ENCODE measurements at regions not wholly inside any gene's neighbourhood (a gene's known extent, or its start where the extent isn't known, plus 50 kb on each side); places are given as distances from the start of the nearest gene placed in this dataset.

DNA sequence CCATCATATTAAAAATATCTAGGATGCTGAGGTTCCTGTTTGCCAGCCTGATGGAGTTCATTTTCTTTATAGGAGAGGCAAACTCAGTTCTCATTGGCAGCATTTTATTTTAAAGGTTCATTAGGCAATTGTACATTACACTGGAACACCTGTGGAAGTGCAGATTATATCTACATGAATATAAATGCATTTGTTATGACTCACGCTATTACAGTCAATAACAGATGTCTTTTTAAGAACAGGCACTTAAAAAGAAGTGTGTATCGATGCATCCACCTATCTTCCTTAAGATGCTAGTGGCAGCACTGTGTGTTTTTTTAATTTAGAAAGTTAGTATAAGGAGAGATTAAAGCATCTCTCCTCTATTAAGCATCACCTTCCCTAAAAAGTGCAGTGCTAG lies 276.5 kb downstream of the PRDM2 start:
- DNase-seq, result no peak

DNA sequence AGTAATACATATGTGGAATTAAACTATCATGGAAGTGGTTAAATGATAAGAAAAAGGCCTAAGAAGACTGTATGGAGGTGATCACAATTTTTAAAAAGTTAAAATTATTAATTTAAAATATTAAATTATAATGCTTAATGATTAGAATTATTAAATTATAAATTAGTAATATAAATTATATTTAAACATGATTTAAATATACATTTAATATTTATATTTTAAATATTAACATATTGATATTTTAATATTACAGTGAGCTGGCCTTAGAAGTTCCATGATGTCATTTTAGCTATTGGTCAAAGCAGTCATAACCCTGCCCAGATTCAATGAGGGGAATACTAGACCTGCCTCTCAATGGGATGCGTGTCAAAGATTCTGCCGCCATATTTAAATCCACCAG lies 281.2 kb downstream of the PRDM2 start:
- no peak for DNase-seq

DNA sequence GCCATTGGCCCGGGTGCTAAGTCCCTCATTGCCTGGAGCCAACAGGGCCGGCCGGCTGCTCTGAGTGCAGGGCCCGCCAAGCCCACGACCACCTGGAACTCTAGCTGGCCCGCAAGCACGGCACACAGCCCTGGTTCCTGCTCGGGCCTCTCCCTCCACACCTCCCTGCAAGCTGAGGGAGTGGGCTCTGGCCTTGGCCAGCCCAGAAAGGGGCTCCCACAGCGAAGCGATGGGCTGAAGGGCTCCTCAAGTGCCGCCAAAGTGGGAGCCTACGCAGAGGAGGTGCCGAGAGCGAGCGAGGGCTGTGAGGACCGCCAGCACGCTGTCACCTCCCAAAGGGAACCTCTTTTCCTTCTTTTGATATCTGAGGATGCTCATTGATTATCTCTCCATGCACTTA lies 283.4 kb downstream of the PRDM2 start:
- DNase-seq, result no peak

DNA sequence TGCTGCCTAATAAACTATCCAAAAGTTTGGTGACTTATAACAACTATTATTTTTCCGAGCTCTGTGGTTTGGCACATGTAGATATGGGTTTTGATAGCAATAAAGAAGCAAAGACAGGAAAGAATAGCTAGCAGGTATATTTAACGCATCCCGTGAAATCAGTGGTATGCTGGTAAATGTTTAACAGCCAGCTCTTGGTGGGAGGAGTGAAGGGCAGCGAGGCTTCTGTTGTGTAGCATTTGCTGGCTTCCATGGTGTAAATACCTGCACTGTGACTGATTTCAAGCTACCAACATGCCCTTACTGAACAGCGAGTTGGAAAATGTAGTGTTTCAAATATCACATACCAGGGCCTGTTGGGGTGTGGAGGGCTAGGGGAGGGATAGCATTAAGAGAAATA lies 291.0 kb downstream of the PRDM2 start:
- DNase-seq, result no peak

DNA sequence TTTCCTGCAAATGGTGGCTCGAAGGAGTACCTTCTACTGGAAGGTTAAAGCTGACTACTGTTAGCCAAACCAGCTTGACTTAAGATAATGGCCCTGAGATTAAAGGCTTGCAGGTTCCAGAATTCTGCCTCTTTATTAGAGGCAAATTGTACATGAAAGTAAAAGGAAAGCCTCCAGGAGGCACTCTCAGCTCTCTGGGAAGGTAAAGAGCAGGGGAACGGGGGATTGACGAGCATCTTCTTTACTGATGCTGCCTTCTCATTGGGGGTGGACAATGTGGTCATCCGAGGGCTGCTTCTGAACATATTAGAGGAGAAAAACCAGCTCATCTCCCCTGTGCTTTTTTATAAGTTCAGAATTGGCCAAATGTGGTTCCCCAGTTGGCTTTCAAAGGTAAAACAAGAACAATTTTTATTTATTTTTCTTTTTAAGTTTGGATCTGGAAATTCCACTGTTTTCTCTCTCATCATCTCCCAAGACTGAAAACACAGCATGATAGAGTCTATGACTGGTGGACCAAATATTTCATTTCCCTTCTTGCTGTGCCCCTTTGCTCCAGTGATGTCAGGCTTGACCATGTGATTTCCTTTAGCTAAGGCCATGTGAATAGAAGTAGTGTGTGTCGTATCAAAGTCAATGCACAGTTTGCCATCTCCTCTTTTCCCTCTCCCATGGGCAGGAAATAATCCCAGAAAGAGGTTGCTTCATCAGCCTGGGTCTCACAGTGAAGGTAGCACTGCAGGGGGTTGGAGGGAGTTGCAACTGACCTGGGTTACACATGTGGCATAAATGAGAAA lies 292.7 kb downstream of the PRDM2 start:
- DNase-seq, result peak; percentile 22

DNA sequence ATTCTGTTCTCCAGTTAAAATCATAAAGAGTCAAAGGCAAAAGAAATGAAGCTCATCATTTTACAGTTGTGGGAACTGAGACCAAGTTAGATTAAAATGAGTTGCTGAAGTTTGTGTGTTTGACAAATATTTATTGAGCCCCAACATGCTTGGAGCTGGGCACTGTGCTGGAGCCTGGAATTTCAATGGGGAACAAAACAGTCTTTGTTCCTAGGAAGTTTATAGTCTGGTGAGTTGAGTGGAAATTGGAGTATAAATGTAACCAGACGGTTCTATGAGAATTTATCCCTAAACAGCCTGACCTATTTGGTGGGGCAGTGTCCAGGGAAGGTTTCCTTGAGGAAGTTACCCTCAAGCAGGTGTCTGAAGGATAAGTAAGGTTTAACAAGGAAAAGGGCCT lies 294.4 kb downstream of the PRDM2 start:
- no peak for DNase-seq

DNA sequence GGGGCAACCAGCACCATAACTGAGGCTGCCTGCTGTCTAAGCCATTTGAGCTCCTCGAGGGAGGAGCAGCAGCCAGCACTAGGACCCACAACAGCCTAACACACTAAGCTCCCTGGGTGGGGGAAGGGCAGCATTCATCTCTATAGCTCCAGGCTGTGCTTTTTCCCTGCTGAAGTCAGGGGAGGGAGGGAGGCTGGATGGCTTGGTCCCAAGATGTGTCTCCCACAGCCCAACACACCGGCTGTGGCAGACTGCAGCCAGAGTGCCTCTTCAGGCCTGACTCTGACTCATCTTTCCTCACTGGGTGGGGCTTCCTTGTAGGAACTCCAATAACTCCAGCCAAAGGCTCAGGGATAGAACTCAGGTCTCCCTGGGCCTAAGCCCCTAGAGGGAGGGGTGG lies 296.3 kb downstream of the PRDM2 start:
- DNase-seq, result no peak

DNA sequence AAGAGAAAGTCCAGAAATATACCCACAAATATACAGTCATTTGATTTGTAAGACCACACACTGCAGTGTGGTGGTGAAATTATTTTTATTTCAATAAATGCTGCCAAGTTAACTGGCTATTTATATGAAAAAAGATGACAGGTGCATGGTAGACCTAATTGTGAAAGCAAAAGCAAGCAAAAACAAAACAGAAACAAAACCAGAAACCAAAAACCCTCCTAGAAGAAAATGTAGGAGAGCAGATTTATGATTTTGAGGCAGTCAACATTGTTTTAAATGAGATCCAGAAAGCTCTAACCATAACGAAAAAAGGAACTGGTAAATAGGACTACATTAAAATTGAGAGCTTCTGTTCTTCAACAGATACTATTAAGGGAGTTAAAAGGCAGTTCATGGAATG lies 303.6 kb downstream of the PRDM2 start:
- DNase-seq, result no peak

DNA sequence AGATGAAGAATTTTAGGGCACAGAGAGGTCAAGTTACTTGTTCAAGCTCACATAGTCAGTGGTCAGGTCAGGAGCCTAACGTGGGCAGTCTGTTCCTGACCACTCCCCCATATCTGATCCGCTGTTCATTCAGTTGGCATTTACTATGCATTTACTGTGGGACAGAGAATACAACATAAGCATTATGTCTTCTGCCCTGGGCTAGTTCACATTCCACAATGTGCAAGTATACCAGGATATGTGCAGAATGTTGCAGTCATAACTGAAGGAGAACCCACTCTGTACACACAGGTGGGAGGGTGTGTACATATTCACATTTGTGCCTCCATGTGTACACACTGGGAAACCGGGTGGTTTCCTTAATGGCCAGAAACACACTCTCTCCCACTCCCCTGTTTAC lies 309.6 kb downstream of the PRDM2 start:
- no peak for DNase-seq

DNA sequence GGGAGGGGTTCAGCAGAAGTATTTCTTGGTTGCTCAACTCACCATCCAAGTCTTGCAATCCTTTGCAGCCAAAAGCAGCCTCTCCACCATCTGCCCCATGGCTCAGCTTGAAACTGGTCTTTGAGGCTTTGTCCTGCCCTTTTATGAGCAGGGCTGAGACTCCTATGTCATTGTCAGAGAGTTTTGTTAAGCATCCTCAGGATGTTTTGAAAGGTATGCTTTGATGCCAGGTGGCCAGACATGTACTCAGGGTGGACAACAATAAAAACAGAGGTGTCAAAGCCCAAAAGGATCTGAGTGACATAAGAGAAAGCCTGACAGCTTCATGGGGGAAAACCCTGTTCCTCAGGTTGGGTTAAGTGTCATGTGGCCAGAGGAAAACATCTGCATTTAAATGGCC lies 310.5 kb downstream of the PRDM2 start:
- no peak for DNase-seq

DNA sequence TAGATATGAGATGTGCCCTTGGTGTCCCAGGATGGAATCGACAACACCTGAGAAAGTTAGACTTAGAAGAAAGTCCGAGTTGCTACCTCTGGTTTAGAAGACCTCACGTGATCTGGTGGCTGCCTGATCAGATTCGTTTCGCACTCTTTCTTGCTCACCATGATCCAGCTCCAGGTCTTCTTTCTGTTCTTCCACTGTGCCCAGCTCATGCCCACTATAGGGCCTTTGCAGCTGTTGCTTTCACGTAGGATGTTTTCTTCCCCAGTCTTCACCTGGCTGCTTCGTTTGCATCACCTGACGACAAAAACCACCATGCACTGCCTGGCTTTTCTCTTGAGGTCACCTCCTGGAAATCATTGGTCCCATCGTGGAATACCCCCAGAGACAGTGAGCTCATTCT lies 311.1 kb downstream of the PRDM2 start:
- DNase-seq, result no peak

DNA sequence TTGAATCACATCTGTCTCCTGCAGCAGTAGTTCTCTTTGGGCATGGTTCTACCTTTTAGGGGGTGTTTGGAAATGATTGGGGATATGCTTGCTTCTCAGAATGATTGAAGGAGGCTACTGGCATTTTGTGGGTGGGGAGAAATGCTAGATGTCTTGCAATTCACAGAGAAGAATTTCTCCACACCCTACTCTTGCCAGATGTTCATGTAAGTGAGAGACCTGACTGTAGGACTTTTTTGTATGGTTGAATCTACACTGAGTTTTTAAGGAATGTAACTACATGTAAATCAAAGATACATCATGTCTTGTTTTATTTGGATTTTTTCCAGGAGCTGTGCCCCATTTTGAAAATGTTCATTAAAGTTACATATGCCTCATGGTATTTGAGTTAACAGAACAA lies 311.9 kb downstream of the PRDM2 start:
- DNase-seq, result no peak

DNA sequence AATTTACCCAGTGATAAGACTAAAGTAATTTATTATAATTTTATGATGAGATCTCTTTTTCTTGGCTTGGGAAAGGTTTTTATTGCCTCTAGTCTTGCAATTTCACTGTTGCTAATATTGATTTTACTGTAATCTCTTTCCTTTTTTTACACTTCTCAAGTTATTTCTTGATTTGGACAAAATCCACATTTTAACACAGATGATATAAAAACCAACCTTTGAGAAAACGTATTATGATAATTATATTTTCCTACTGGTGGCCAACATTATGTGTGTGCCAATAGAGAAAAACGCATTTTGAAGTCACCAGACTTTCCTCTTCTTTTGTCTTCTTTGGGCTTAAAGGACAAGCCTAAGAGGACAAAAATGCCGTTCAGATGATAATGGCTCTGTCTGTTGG lies 314.9 kb downstream of the PRDM2 start:
- no peak for DNase-seq

DNA sequence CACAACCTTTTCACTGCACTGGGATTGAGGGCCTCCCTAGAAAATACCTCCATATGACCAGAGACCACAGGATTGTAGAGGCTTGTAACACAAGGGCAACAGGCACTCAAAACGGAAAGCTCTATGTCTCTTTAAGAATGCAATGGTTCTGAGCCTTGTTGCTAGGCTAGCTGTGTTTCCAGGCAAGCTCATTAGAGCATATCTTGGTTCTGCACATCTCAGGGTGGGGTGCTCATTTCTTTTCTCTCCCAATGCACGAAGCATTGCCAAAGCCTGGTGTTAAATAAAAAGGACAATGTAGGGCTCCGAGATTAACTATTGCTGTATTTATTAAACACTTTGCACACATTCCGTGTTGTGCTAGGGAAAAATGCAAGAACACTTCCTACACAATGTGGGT lies 315.9 kb downstream of the PRDM2 start:
- no peak for DNase-seq

DNA sequence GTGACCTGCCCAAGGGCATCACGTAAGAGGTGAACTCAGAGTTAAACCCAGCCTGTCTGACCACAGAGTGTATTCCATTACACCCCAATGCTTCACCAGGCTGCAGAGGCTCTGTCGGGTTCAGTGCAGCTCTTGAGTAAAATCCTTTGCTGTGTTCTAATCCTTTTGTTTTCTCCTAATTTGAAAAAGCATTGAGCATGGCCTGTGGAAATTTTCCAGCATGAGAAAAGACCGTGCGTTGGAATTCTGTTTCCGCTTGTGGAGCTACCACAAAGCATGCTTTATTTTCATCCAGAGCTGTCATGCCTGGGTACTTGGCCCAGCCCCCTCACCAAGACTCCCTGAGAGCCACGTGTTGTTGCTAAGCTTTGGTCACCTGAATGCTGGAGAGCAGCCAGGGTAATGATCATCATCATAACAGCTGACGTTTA lies 317.6 kb downstream of the PRDM2 start:
- peak; percentile 33 for DNase-seq

DNA sequence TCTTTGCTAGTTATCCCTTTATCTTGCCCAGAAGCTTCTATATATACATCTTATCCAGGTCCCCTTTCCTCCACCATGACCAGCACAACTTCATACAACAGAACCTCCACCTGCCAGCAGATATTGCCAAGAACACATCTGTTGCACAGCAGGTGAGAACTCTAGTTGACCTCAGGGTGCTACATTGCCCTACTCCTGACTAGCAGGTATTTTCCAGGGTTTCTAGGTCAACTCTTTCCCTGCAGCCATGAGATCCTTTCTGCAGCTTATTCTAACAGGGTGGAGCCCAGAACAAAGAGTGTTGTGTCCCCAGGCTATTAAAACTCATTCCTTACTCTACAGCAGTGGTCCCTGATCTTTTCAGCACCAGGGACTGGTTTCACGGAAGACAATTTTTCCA lies 319.5 kb downstream of the PRDM2 start:
- no peak for DNase-seq

DNA sequence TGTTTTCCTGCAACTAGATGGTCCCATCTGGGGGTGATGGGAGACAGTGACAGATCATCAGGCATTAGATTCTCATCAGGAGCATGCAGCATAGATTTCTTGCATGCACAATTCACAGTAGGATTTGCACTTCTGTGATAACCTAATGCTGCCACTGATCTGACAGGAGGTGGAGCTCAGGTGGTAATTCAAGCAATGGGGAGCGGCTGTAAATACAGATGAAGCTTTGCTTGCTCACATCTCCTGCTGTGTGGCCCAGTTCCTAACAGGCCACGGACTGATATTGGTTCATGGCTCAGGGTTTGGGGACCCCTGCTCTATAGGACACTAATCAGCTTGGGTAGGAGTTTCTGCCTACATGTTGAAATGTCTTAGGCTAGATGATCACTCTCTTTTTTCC lies 320.0 kb downstream of the PRDM2 start:
- no peak for DNase-seq

DNA sequence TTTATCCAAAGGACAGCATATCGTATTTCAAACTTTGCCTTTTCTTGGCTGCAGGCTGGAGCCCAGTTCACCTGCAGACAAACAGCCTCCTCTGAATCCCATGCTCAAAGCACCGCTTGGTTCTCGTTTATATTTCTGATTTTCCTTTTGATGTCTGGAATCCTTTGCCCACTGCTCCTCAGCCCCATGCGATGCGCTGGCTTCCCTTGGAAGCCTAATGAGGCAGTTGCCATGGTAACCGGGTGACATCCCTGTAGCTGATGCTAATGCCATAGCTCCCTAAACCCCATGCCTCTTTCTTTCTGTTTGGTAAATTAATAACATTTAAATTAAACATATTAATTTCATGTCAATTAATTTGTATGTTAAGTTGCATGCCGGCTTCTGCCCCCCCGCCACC lies 327.1 kb downstream of the PRDM2 start:
- DNase-seq, result peak; percentile 71

DNA sequence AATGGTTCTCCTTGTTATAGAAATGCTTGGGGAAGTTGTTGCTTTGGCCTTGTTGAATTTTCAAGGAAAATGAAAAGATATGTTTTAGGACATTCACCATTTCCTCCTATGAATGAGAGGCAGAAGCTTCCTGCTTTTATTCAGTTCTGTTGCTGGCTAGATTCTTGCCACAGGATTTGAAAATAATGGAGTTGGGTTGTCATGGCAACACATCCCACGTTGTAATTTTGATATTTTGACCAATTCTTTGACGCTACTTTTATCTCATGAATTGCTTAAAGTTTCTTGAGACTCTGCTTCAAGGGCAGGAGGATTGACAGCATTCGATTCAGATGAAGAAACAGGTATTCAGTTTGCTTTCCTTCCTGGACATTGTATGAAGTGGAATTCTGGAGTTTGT lies 331.5 kb downstream of the PRDM2 start:
- DNase-seq, result no peak

DNA sequence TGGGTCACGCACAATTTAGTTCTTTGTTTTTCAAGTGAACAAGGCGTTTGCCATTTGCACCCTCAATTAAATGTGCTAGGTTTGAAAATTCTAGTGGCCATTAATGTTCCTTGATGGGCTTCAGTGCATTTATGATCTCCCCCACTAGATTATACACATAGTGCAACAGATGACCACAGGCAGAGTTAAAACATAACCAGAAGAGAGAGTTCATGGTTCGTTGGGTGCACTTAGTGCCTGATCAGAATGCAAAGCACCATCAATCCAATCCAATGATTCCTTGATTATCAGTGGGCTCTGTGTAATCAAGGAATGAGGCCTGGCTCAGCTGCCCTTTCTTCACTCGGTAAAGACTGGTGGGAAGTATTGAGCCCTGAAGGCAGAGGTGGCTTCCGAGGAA lies 334.5 kb downstream of the PRDM2 start:
- no peak for DNase-seq

DNA sequence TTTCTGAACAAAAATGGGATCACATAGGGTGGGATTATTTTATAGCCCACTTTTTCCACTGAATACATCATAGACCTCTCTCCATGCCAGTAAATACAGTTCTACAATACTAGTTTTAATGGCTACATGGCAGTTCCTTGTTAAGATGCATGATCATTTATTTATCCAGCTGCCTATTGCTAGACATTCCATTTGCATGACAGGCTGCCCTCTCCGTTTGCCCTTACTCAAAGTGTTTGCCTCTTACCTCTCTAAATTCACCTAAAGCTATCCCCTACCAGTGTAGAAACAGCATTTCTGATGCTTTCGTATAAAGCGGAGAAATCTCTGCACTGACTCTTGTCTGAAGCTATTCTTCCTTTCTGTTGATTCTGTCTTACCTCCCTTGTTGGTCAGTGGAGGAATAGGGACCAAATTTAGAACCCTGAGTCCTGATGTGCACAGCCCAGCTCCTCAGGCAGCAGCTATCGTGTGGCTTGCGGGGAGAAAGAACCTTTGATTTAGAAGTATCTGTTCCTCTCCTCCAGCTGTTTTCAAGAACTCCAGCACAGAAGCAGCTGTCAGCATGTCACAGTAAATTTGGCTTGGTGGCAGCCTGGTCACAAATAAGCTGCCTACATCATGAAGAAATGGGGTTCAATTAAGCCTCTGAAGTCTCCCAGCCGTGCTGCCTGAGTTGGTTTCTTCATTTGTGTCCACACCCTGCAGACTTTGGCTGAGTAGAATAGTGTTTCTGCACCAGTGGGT lies 337.3 kb downstream of the PRDM2 start:
- peak; percentile 17 for DNase-seq

DNA sequence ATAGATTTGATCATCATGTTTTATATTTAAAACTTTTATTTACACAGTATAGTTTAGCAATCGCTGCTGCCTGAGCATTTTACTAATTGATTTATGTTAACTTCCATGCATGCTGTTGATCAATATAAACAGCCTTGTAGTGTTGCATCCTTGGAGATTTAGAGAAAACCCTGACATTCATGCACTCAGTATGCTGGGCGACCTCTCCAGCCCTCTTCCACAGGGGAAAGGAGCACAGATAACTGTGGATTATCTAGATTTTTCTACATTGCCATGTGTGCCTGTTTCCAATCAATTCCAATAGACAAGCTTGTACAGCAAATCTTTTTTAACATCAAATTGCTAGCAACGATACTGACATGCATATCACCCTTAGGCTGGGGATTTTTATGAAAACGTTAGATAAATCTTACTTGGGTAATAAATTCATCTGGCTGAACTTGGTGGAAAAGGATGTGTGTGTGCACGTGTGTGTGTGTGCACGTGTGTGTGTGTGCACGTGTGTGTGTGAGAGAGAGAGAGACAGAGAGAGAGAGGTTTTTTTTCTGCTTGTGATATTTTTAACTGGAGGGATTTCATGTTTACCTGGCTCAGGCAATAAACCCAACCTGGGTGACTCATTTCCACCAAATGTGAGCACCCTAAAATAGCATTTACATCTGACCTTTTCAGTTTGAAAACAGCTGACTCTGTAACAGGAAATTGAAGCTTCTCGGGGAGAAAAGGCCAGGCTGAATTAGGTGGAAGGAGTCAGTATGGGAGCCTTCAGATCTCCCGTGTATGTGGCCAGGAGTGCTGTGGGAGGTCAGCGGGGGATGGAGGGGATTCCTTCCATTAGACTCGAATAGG lies 339.8 kb downstream of the PRDM2 start:
- DNase-seq, result no peak

DNA sequence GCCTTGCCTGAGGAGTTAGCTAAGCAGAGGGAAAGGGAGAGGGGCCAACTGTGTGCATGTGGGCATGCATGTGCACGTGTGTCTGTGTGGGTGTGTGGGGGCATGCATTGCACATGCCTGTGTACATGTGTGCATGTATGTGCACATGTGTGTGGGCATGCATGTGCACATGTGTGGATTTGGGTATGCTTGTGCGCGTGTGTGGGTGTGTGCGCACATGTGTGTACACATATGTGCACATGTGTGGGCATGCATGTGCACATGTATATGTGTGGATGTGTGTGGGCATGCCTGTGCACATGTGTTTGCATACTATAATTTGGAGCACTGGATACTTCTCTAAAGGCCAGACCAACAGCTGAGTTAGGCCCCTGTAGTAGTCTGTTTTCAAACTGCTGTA lies 350.0 kb downstream of the PRDM2 start:
- no peak for DNase-seq

Measured in NCI-H146 (cell line).